Smooth muscle cell (in vitro differentiated cells): ENCODE measurements at regions not wholly inside any gene's neighbourhood (a gene's known extent, or its start where the extent isn't known, plus 50 kb on each side); places are given as distances from the start of the nearest gene placed in this dataset.
A peak's percentile ranks its signal among the peaks of the same experiment; 100 is the strongest.

Experiments used
- DNase-seq: peaks from one replicate; lab custom pipeline; 2025; ENCODE audit not compliant: unreplicated experiment; lab: John Stamatoyannopoulos, UW
- H2AFZ ChIP-seq: fragments of 200-600 bp; sonication (generic); 2 replicates; pipeline ENCODE4 v1.6.0; 2016; ENCODE audit warnings: antibody characterized with exemption, low read depth, mild to moderate bottlenecking
- H3F3A ChIP-seq: fragments of 200-600 bp; sonication (generic); 2 replicates; pipeline ENCODE4 v1.6.0; 2017; ENCODE audit warnings: antibody characterized with exemption, low read depth
- H3K27ac ChIP-seq: fragments of 200-600 bp; sonication (generic); 2 replicates; pipeline ENCODE4 v1.5.1; 2016; ENCODE audit warnings: low read depth, mild to moderate bottlenecking
- H3K27me3 ChIP-seq: fragments of 200-600 bp; sonication (generic); 2 replicates; pipeline ENCODE4 v1.6.1; 2016; ENCODE audit warnings: low read depth, mild to moderate bottlenecking
- H3K36me3 ChIP-seq: fragments of 200-600 bp; sonication (generic); 2 replicates; pipeline ENCODE4 v1.5.1; 2016; ENCODE audit warnings: low read depth
- H3K4me1 ChIP-seq: fragments of 200-600 bp; sonication (generic); 2 replicates; pipeline ENCODE4 v1.5.1; 2016; ENCODE audit warnings: low read depth
- H3K4me2 ChIP-seq: fragments of 200-600 bp; sonication (generic); 2 replicates; pipeline ENCODE4 v1.6.0; 2016; ENCODE audit warnings: mild to moderate bottlenecking
- H3K4me3 ChIP-seq: fragments of 200-600 bp; sonication (generic); 2 replicates; pipeline ENCODE4 v1.5.1; 2016; ENCODE audit warnings: mild to moderate bottlenecking
- H3K79me2 ChIP-seq: fragments of 200-600 bp; sonication (generic); 2 replicates; pipeline ENCODE4 v1.6.0; 2016; ENCODE audit warnings: low read depth, mild to moderate bottlenecking
- H3K9ac ChIP-seq: fragments of 200-600 bp; sonication (generic); 2 replicates; pipeline ENCODE4 v1.6.0; 2016; ENCODE audit warnings: low read depth
- H3K9me3 ChIP-seq: fragments of 200-600 bp; sonication (generic); replicated peaks from 2 replicates; pipeline ENCODE4 v1.5.1; 2016; ENCODE audit warnings: low read depth
- H4K20me1 ChIP-seq: fragments of 200-600 bp; sonication (generic); 2 replicates; pipeline ENCODE4 v1.6.0; 2016; ENCODE audit warnings: low read depth
- CTCF ChIP-seq: fragments of 200-600 bp; sonication (generic); IDR thresholded peaks from 2 replicates; pipeline ENCODE4 v1.5.1; 2017; ENCODE audit warnings: borderline replicate concordance, mild to moderate bottlenecking, antibody characterized with exemption; ENCODE audit not compliant: insufficient read depth, poor library complexity, severe bottlenecking
- WGBS: methylation state at CpG from one replicate; pipeline ENCODE4 v1.1.7; 2016; ENCODE audit warnings: low lambda C conversion rate; 5-methylcytosine and 5-hydroxymethylcytosine counted together

- no peak overlapping the region for H3K4me2 ChIP-seq
- DNase-seq = no peak
- H2AFZ ChIP-seq = no peak overlapping the region
- H3K36me3 ChIP-seq = no peaks in the 10 kb centered on the region
- H3K4me1 ChIP-seq = peaks cover 4% of the 10 kb centered on the region
- H3F3A ChIP-seq = peaks cover 4% of the 10 kb centered on the region
- no peaks in the 10 kb centered on the region for H3K9me3 ChIP-seq
- no peaks in the 10 kb centered on the region for H3K27me3 ChIP-seq
- H3K4me3 ChIP-seq = no peak overlapping the region
- no peaks in the 10 kb centered on the region for H4K20me1 ChIP-seq
- no peak overlapping the region for H3K9ac ChIP-seq
- peak; percentile 68 for TF ChIP-seq CTCF
- no peak overlapping the region for H3K27ac ChIP-seq
- WGBS = 55% methylated on average over 22 of the region's 22 CpGs
- no peaks in the 10 kb centered on the region for H3K79me2 ChIP-seq
Measured at GRCh38 chr17:27381007-27381501, 75.2 kb upstream of the KSR1 start.

GRCh38 chr17:27382025-27382424 is 74.2 kb upstream of the KSR1 start:
- Histone ChIP-seq H3F3A (peaks cover 4% of the 10 kb centered on the region), H3K4me3 (no peak overlapping the region), H3K36me3 (no peaks in the 10 kb centered on the region), H2AFZ (no peak overlapping the region), H3K9ac (no peak overlapping the region), H3K79me2 (no peaks in the 10 kb centered on the region), H3K4me2 (no peak overlapping the region), H3K4me1 (peaks cover 4% of the 10 kb centered on the region), H4K20me1 (no peaks in the 10 kb centered on the region), H3K27me3 (no peaks in the 10 kb centered on the region), H3K27ac (no peak overlapping the region), H3K9me3 (no peaks in the 10 kb centered on the region)
- TF ChIP-seq CTCF = no peak
- DNase-seq = no peak
- WGBS = 91% methylated on average over 5 of the region's 5 CpGs

- 67% methylated on average over 7 of the region's 7 CpGs for WGBS
- Histone ChIP-seq H3K27me3 (no peaks in the 10 kb centered on the region), H3K36me3 (no peaks in the 10 kb centered on the region), H3K9me3 (no peaks in the 10 kb centered on the region), H4K20me1 (no peaks in the 10 kb centered on the region), H3K79me2 (no peaks in the 10 kb centered on the region), H2AFZ (no peak overlapping the region), H3K4me2 (no peak overlapping the region), H3K27ac (no peak overlapping the region), H3F3A (no peaks in the 10 kb centered on the region), H3K4me1 (peaks cover 4% of the 10 kb centered on the region), H3K4me3 (no peak overlapping the region), H3K9ac (no peak overlapping the region)
- DNase-seq = no peak
- TF ChIP-seq CTCF = no peak
Measured at GRCh38 chr17:27384261-27384701, 72.0 kb upstream of the KSR1 start.

GRCh38 chr17:27384726-27385125 is 71.5 kb upstream of the KSR1 start:
- no peak overlapping the region for H3K27ac ChIP-seq
- H3K79me2 ChIP-seq = no peaks in the 10 kb centered on the region
- H3K9ac ChIP-seq = no peak overlapping the region
- peaks cover 4% of the 10 kb centered on the region for H3K4me1 ChIP-seq
- DNase-seq = no peak
- H3K27me3 ChIP-seq = no peaks in the 10 kb centered on the region
- no peak overlapping the region for H3K4me3 ChIP-seq
- no peak for TF ChIP-seq CTCF
- no peaks in the 10 kb centered on the region for H3F3A ChIP-seq
- H2AFZ ChIP-seq = no peak overlapping the region
- no peaks in the 10 kb centered on the region for H3K9me3 ChIP-seq
- no peak overlapping the region for H3K4me2 ChIP-seq
- 90% methylated on average over 2 of the region's 2 CpGs for WGBS
- no peaks in the 10 kb centered on the region for H3K36me3 ChIP-seq
- no peaks in the 10 kb centered on the region for H4K20me1 ChIP-seq
